ENCODE measurements at regions not wholly inside any gene's neighbourhood (a gene's known extent, or its start where the extent isn't known, plus 50 kb on each side); places are given as distances from the start of the nearest gene placed in this dataset.

DNA sequence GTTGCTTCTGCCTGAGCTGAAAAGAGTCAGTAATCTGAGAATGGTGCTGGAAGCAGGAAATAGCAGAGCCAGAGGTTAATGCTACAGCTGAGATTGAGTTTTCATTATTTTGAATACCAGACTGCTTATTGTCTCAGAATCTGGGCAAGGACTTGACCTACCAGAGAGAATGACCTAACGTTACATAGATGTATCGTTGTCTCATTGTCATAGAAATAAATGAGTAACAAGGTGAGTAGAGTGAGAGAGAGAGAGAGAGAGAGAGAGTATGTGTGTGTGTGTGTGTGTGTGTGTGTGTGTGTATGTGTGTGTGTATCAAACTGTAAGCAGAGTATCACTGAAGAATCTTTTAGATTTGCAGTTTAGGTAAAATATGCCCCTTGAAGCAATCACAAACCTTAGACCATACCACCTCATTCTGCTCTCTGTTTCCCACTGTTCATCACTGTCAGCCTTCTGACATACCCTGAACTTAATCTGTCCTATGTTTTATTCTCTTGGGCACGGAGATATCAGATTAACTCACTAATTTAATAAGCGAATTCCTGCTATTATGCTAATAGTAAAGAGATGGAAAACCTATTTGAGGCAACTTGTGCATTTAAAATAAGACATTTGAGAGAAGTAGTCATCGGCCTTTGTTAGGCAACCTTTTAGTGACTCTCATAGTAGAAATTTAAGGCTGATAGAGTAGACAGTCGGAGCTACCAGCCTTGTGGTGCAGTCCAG is 87.8 kb downstream of the CYB561 start:
- no peak for TF ChIP-seq JUND (IDR thresholded peaks at IDR 0.05; ENCODE audit: low read depth)
- no peak for DNase-seq (ENCODE audit: low read depth in 1 of 2, low spot score in 1 of 2)
- in situ Hi-C loops (cut with HindIII; ENCODE audit: low pct_unique_long_range_greater_than_20kb, low sequenced_read_pairs) = no loop called here

DNA sequence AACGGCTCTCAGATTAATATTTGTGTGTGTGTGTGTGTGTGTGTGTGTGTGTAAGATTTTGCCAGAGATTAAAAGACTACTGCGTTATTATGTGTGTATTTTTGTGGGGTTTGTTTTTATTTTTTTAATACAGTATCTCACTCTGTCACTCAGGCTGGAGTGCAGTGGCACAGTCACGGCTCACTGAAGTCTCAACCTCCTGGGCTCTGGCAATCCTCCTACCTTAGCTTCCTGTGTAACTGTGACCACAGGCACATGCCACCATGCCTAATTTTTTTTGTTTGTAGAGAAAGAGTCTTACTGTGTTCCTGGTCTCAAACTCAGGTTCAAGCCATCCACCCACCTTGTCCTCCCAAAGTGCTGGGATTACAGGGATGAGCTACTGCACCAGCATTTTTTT is 87.2 kb downstream of the CYB561 start:
- in situ Hi-C loops (cut with HindIII; ENCODE audit: low pct_unique_long_range_greater_than_20kb, low sequenced_read_pairs) = no loop called here
- no peak for TF ChIP-seq JUND (IDR thresholded peaks at IDR 0.05; ENCODE audit: low read depth)
- no peak for DNase-seq (ENCODE audit: low read depth in 1 of 2, low spot score in 1 of 2)

DNA sequence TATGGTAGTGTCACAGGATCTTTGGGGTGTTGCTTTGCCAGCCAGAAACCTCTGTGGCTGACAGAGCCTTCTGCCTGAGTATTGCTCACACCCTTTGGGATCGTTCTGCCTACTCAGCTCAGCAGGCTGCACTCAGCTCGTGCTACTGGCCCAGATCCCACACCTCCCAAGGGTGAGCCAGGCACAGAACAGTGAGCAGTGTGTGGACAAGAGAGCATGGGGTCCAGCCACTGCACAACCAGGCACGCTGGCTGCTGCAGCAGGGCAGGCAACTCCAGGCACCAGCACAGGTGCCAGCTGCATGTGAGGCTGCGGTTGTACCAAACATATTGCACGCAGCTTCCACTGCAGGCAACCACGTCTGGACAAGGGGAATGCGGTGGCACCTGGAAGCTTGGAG is 84.9 kb downstream of the CYB561 start:
- no peak for DNase-seq (ENCODE audit: low read depth in 1 of 2, low spot score in 1 of 2)
- in situ Hi-C loops (cut with HindIII; ENCODE audit: low pct_unique_long_range_greater_than_20kb, low sequenced_read_pairs) = no loop called here
- no peak for TF ChIP-seq JUND (IDR thresholded peaks at IDR 0.05; ENCODE audit: low read depth)

DNA sequence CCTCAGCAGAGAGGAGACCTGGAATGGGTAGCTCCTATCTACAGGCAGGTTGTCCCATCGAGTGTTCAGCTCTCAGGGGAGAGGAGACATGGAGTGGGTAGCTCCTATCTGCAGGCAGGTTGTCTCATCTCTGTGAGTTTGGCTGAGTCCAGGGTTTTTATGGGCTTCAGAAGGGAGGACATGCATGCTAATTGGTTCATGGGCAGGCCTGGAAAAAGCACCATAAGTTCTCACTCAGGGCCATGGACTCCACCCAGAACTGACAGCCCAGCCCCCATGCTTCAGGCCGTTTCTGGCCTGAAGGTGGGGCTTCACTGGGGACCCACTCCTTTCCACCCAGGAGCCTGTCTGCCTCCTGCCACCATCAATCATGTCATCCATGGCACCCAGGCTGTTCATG is 84.0 kb downstream of the CYB561 start:
- no peak for DNase-seq (ENCODE audit: low read depth in 1 of 2, low spot score in 1 of 2)
- in situ Hi-C loops (cut with HindIII; ENCODE audit: low pct_unique_long_range_greater_than_20kb, low sequenced_read_pairs) = no loop called here
- TF ChIP-seq JUND (IDR thresholded peaks at IDR 0.05; ENCODE audit: low read depth) = no peak

DNA sequence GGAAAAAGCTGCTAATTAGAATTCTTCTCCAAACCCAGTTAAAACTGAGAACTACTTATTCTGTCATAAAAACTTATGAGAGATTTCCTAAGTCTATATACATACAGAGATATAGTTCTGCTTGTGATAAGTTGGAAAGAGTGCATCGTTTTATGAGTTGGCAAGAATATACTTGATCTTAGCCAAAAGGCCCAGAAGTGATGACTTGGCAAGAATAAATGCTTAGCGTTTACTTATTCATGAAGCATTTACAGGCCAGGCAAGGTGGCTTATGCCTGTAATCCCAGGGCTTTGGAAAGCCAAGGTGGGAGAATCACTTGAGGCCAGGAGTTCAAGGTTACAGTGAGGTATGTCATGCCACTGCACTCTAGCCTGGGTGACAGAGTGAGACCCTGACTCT is 81.7 kb downstream of the CYB561 start:
- in situ Hi-C loops (cut with HindIII; ENCODE audit: low pct_unique_long_range_greater_than_20kb, low sequenced_read_pairs) = no loop called here
- no peak for DNase-seq (ENCODE audit: low read depth in 1 of 2, low spot score in 1 of 2)
- no peak for TF ChIP-seq JUND (IDR thresholded peaks at IDR 0.05; ENCODE audit: low read depth)

DNA sequence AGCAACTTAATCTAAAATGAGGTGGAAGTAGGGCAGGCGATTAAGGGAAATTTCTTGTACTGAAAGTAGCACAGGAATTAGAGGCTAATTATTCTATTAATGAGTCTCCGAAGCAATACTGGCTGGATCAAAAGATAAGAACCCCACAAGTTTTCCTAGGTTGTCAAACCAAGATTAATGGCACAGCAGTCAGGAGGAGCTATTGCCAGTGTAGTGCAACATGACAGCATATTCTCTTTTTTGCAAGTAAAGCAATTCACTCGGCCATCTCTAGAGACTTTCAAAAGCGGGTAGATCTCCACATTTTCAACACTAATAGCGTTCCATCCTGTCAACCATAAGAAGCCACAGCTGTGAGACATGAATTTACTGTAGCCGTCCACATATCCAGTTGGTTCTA is 81.2 kb downstream of the CYB561 start:
- DNase-seq (ENCODE audit: low read depth in 1 of 2, low spot score in 1 of 2) = no peak
- TF ChIP-seq JUND (IDR thresholded peaks at IDR 0.05; ENCODE audit: low read depth) = no peak
- in situ Hi-C loops (cut with HindIII; ENCODE audit: low pct_unique_long_range_greater_than_20kb, low sequenced_read_pairs) = no loop called here

DNA sequence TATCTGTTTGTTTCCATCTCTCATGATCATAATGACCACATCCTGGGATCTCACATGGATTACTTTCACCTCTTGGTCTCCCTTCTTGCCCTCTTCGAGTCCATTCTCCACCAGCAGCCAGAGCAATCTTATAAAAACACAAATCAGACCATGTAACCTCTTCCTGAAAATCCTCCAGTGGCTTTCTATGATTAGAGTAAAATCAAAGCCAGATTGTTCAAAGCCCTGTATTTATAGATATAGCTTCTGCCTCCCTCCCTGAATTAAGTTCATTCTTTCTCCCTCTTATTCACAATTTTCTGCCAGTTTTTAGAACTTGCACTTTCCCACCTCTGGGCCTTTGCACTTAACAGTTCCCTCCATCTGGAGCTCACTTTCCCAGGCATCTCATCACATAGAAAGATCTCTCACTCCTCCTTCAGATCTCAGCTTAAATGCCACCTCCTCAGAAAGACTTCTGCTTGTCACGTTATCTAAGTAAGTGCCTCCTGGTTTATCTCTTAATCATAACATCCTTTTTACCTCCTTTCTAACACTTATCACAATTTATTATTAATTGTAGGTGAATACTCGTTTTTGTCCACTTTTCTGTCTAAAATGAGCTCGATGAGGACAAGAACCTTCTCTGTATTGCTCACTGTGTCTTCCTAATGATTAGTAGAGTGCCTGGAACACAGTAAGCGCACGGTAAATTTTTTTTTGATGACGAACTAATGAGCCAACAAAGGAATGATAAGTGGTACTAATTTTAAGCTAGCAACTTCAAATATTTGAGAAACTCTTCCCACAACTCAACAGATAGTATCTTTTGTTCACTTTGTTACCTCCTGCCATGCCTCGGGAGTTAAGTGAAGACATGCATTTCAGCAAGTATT is 80.5 kb downstream of the CYB561 start:
- no peak for DNase-seq (ENCODE audit: low read depth in 1 of 2, low spot score in 1 of 2)
- in situ Hi-C loops (cut with HindIII; ENCODE audit: low pct_unique_long_range_greater_than_20kb, low sequenced_read_pairs) = no loop called here

DNA sequence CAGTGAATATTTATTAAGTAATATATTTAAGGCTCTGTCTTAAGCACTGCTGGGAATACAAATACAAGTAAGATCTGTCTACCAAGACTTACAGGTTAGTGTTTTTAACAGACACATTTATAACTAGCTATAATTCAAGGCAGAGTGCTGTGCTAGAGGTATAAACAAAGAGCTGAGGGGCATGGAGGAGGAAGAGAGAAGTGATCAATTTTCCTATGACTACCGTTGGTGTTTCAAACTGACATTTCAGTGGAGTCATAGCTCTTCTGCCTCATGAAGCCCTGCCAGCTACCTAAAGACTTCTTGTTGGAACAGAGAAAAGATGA is 79.9 kb downstream of the CYB561 start:
- TF ChIP-seq JUND (IDR thresholded peaks at IDR 0.05; ENCODE audit: low read depth) = no peak
- no peak for DNase-seq (ENCODE audit: low read depth in 1 of 2, low spot score in 1 of 2)
- in situ Hi-C loops (cut with HindIII; ENCODE audit: low pct_unique_long_range_greater_than_20kb, low sequenced_read_pairs) = no loop called here

More for the DNA sequence above, 80.5 kb downstream of the CYB561 start:
- TF ChIP-seq JUND (IDR thresholded peaks at IDR 0.05; ENCODE audit: low read depth) = no peak

DNA sequence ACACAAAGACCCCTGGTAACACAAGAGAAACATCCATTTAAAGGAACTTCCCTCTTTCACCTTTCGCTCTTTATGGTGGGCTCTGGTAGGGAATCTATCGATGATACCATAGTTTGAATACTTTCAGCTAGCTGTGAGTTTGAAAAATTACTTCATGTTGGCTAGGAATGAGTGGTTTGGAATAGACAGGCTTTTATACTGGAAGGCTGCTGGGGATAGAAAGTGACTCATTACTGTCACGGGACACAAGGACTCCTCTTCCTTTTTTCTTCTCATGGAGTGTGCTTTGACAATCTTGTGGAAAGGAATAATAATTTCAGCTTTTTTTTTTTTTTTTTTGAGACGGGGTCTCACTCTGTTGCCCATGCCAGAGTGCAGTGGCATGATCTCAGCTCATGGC is 76.9 kb downstream of the CYB561 start:
- no peak for TF ChIP-seq JUND (IDR thresholded peaks at IDR 0.05; ENCODE audit: low read depth)
- no peak for DNase-seq (ENCODE audit: low read depth in 1 of 2, low spot score in 1 of 2)
- in situ Hi-C loops (cut with HindIII; ENCODE audit: low pct_unique_long_range_greater_than_20kb, low sequenced_read_pairs) = no loop called here

DNA sequence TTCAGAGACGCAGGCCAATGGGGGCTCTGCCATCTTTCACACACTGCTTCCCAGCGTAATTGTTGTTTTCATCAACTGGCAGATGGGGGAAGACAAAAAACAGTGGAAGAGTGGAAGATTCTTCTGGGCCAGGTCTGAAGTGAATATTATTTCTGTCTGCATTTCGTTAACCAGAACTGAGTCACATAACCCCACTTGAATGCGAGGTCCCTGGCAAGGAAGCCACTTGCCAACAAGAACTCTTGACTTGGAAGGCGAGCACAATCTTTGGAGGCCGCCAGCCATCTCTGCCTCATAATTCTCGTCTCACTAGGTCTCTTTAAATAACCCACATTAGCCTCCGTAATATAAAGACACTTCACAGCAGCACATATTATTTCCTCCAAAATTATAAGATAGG is 75.4 kb downstream of the CYB561 start:
- in situ Hi-C loops (cut with HindIII; ENCODE audit: low pct_unique_long_range_greater_than_20kb, low sequenced_read_pairs) = no loop called here
- no peak for TF ChIP-seq JUND (IDR thresholded peaks at IDR 0.05; ENCODE audit: low read depth)
- DNase-seq (ENCODE audit: low read depth in 1 of 2, low spot score in 1 of 2) = no peak

DNA sequence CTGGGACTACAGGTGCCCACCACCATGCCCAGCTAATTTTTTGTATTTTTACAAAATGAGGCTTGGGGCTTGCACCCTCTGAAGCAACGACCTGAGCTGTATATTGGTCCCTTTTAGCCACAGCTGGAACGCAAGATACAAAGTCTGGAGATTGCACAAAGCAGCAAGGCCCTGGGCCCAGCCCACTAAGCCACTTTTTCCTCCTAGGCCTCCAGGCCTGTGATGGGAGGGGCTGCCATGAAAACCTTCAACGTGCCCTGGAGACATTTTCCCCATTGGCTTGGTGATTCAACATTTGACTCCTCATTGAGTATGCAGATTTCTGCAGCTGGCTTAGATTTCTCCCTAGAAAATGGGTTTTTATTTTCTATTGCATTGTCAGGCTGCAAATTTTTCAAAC is 69.2 kb downstream of the CYB561 start:
- TF ChIP-seq JUND (IDR thresholded peaks at IDR 0.05; ENCODE audit: low read depth) = no peak
- no peak for DNase-seq (ENCODE audit: low read depth in 1 of 2, low spot score in 1 of 2)
- in situ Hi-C loops (cut with HindIII; ENCODE audit: low pct_unique_long_range_greater_than_20kb, low sequenced_read_pairs) = no loop called here

DNA sequence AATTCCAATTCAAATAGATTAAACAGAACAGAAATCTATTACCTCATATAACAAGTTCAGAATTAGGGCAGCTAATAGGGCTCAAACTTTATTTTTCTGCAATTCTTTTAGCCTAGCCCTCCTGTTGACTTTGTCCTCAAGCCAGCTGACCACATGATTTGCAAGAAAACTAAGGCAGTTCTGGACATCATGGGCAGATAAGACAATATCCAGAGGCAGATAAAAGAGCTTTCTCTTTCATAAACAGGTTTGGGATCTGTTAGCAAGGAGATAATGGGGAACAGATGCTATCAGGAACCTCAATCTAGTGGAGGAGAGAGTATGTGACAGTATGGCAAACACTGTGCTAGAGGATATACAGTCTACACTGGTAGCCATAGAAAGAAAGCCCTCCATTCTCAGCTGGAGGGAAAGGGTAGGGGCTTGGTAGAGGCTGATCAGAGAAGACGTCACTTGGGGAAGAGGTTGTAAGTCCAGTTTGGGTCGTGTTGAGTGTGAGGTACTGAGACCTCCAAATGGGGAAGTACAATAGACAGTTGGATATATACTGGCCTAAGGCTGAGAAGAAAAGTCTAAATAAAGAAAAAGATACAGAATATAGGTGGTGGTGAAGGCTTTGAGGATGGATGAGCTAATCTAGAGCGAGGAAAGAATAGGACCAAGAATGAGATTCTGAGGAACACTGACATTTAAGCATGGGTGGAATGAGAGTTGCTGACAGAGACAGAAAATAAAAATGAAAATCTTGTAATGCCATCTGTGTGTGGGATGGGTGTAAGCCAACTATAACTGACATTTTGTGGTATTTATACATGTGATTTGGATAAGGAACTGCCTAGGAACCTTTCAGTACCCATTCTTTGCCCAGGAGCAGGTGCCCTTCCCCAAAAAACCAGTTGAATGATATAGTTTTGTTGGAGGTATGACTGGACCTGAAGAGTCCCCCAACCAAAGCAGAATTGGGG is 67.4 kb downstream of the CYB561 start:
- in situ Hi-C loops (cut with HindIII; ENCODE audit: low pct_unique_long_range_greater_than_20kb, low sequenced_read_pairs) = no loop called here

More for the DNA sequence above, 67.4 kb downstream of the CYB561 start:
- no peak for TF ChIP-seq JUND (IDR thresholded peaks at IDR 0.05; ENCODE audit: low read depth)
- no peak for DNase-seq (ENCODE audit: low read depth in 1 of 2, low spot score in 1 of 2)

Data from T47D (cell line).